Uterus (tissue), 3 donors: ENCODE measurements at regions not wholly inside any gene's neighbourhood (a gene's known extent, or its start where the extent isn't known, plus 50 kb on each side); places are given as distances from the start of the nearest gene placed in this dataset.

Source experiments
- DNase-seq, 2 donors: peaks; one replicate each; pipeline ENCODE4 v3.0.0-alpha.2; 2019 to 2020
- H3K27ac ChIP-seq, 2 donors: fragments of 200-600 bp; sonication (generic); 1 replicate in 1 of 2; 2 replicates in 1 of 2; pipeline ENCODE4 v1.5.1; 2016 to 2018
- H3K27me3 ChIP-seq, 2 donors: fragments of 200-600 bp; sonication (generic); one replicate each; pipeline ENCODE4 v1.5.1; 2018 to 2019; ENCODE audit warnings: control low read depth in 1 of 2
- H3K36me3 ChIP-seq, 2 donors: fragments of 200-600 bp; sonication (generic); one replicate each; pipeline ENCODE4 v1.5.1; 2019; ENCODE audit warnings: control low read depth in 1 of 2
- H3K4me1 ChIP-seq, 2 donors: fragments of 200-600 bp; sonication (generic); one replicate each; pipeline ENCODE4 v1.5.1; 2018 to 2019; ENCODE audit warnings: control low read depth in 1 of 2
- H3K4me3 ChIP-seq, 2 donors: fragments of 200-600 bp; sonication (generic); 1 replicate in 1 of 2; 2 replicates in 1 of 2; pipeline ENCODE4 v1.5.1; 2018 to 2019; ENCODE audit warnings: mild to moderate bottlenecking in 1 of 2
- H3K9me3 ChIP-seq, 2 donors: fragments of 200-600 bp; sonication (generic); one replicate each; pipeline ENCODE4 v1.5.1; 2019; ENCODE audit warnings: control low read depth in 1 of 2
- CTCF ChIP-seq, 4 experiments: fragments of 200-600 bp in 2 of 4; fragments of 450-650 bp in 2 of 4; sonication (generic) in 2 of 4; IDR thresholded peaks; one replicate each; pipeline ENCODE4 v1.5.1; 2016 to 2019; ENCODE audit warnings: antibody characterized with exemption in 4 of 4, mild to moderate bottlenecking in 2 of 4, moderate library complexity in 1 of 4
- POLR2A ChIP-seq, 2 donors: fragments of 450-650 bp; IDR thresholded peaks; one replicate each; pipeline ENCODE4 v1.6.1; 2016; ENCODE audit warnings: antibody characterized with exemption in 2 of 2, mild to moderate bottlenecking in 1 of 2, moderate library complexity in 1 of 2
- intact Hi-C: fragments of 100-400 bp; cut with DNase I; formaldehyde crosslinking; loops from one replicate; pipeline ENCODE4 v1.15.1; 2023; ENCODE audit warnings: low total_unique reads
- donor health status: DM: yes; HTN: yes; CAD: no.

GRCh38 chr5:167902298-167902697 lies 389.1 kb upstream of the WWC1 start:
- no peak for DNase-seq
- Histone ChIP-seq H3K4me1 (no peaks in the 10 kb centered on the region), H3K4me3 (no peak overlapping the region), H3K9me3 (no peaks in the 10 kb centered on the region), H3K27ac (no peak overlapping the region), H3K27me3 (no peaks in the 10 kb centered on the region), H3K36me3 (no peaks in the 10 kb centered on the region)
- TF ChIP-seq POLR2A (IDR thresholded peaks at IDR 0.05) = no peak
- no peak for TF ChIP-seq CTCF (IDR thresholded peaks at IDR 0.05)
- intact Hi-C loops = no loop called here

- Histone ChIP-seq H3K9me3 (no peaks in the 10 kb centered on the region), H3K4me1 (no peaks in the 10 kb centered on the region), H3K4me3 (no peak overlapping the region), H3K36me3 (no peaks in the 10 kb centered on the region), H3K27me3 (no peaks in the 10 kb centered on the region), H3K27ac (no peak overlapping the region)
- intact Hi-C loops = no loop called here
- TF ChIP-seq POLR2A (IDR thresholded peaks at IDR 0.05) (no peak), CTCF (IDR thresholded peaks at IDR 0.05) (no peak)
- no peak for DNase-seq
Measured at GRCh38 chr5:167903243-167903642, 388.2 kb upstream of the WWC1 start.

- no peaks in the 10 kb centered on the region for H3K36me3 ChIP-seq
- H3K4me3 ChIP-seq = no peak overlapping the region
- no peaks in the 10 kb centered on the region for H3K9me3 ChIP-seq
- no peak overlapping the region for H3K27ac ChIP-seq
- intact Hi-C loops = no loop called here
- TF ChIP-seq POLR2A (IDR thresholded peaks at IDR 0.05) (no peak), CTCF (IDR thresholded peaks at IDR 0.05) (no peak)
- H3K27me3 ChIP-seq = no peaks in the 10 kb centered on the region
- no peaks in the 10 kb centered on the region for H3K4me1 ChIP-seq
- DNase-seq = no peak
Measured at GRCh38 chr5:167903659-167904058, 387.8 kb upstream of the WWC1 start.

GRCh38 chr5:167905919-167906853 lies 385.3 kb upstream of the WWC1 start:
- no peak for DNase-seq
- Histone ChIP-seq H3K4me1 (no peaks in the 10 kb centered on the region), H3K27me3 (no peaks in the 10 kb centered on the region), H3K27ac (no peak overlapping the region), H3K4me3 (no peak overlapping the region), H3K9me3 (no peaks in the 10 kb centered on the region), H3K36me3 (no peaks in the 10 kb centered on the region)
- TF ChIP-seq POLR2A (IDR thresholded peaks at IDR 0.05) (no peak), CTCF (IDR thresholded peaks at IDR 0.05) (no peak)
- intact Hi-C loops = no loop called here

- H3K27ac ChIP-seq = no peak overlapping the region
- no peak overlapping the region for H3K4me3 ChIP-seq
- no peaks in the 10 kb centered on the region for H3K36me3 ChIP-seq
- TF ChIP-seq POLR2A (IDR thresholded peaks at IDR 0.05) (no peak), CTCF (IDR thresholded peaks at IDR 0.05) (no peak)
- no peaks in the 10 kb centered on the region for H3K9me3 ChIP-seq
- no peak for DNase-seq
- no peaks in the 10 kb centered on the region for H3K27me3 ChIP-seq
- H3K4me1 ChIP-seq = no peaks in the 10 kb centered on the region
- intact Hi-C loops = no loop called here
Measured at GRCh38 chr5:167908606-167909005, 382.8 kb upstream of the WWC1 start.
